Inferior parietal cortex (tissue), 1 donor: ENCODE measurements at regions not wholly inside any gene's neighbourhood (a gene's known extent, or its start where the extent isn't known, plus 50 kb on each side); places are given as distances from the start of the nearest gene placed in this dataset.
"Not testable (repeated sequence)": the region's sequence is repeated elsewhere in the genome, so short reads cannot be mapped to it uniquely, and the experiment has no call there.

Experiments used
- DNase-seq: peaks from one replicate; pipeline ENCODE4 v3.0.0-alpha.2; 2016; ENCODE audit errors: extremely low spot score

GRCh38 chr21:25243808-25244207 lies 363.5 kb downstream of the MRPL39 start:
- no peak for DNase-seq

GRCh38 chr21:25240974-25241373 lies 366.3 kb downstream of the MRPL39 start:
- no peak for DNase-seq

GRCh38 chr21:25234857-25235801 lies 372.2 kb downstream of the MRPL39 start:
- no peak for DNase-seq

- no peak for DNase-seq
These were observed 386.3 kb downstream of the MRPL39 start for GRCh38 chr21:25220954-25221353.

GRCh38 chr21:25220169-25220568 lies 387.1 kb downstream of the MRPL39 start:
- DNase-seq: no peak

- no peak for DNase-seq
These were observed 391.4 kb downstream of the MRPL39 start for GRCh38 chr21:25215698-25216384.

- DNase-seq: no peak
These were observed 392.6 kb downstream of the MRPL39 start for GRCh38 chr21:25214676-25215075.

GRCh38 chr21:25199944-25200343 lies 407.3 kb downstream of the MRPL39 start:
- DNase-seq: no peak

- DNase-seq: no peak
These were observed 416.1 kb downstream of the MRPL39 start for GRCh38 chr21:25191141-25191540.

GRCh38 chr21:25189497-25189896 lies 417.8 kb downstream of the MRPL39 start:
- DNase-seq: no peak

GRCh38 chr21:25188677-25189079 lies 418.6 kb downstream of the MRPL39 start:
- DNase-seq: no peak

GRCh38 chr21:25186273-25186672 lies 421.0 kb downstream of the MRPL39 start:
- DNase-seq: no peak

GRCh38 chr21:25183577-25183976 lies 423.7 kb downstream of the MRPL39 start:
- no peak for DNase-seq

- DNase-seq: not testable (repeated sequence)
These were observed 425.6 kb downstream of the MRPL39 start for GRCh38 chr21:25181690-25182089.

GRCh38 chr21:25179116-25179515 lies 428.2 kb downstream of the MRPL39 start:
- DNase-seq: no peak

GRCh38 chr21:25176637-25177412 lies 430.5 kb downstream of the MRPL39 start:
- no peak for DNase-seq

GRCh38 chr21:25175938-25176337 lies 431.3 kb downstream of the MRPL39 start:
- DNase-seq: no peak

- no peak for DNase-seq
These were observed 435.8 kb downstream of the MRPL39 start for GRCh38 chr21:25171438-25171837.

GRCh38 chr21:25170681-25171080 lies 436.6 kb downstream of the MRPL39 start:
- DNase-seq: no peak

GRCh38 chr21:25169370-25169769 lies 437.9 kb downstream of the MRPL39 start:
- DNase-seq: no peak

GRCh38 chr21:25166904-25167303 lies 440.4 kb downstream of the MRPL39 start:
- not testable (repeated sequence) for DNase-seq

- no peak for DNase-seq
These were observed 445.7 kb downstream of the MRPL39 start for GRCh38 chr21:25161571-25161970.
